ENCODE measurements at regions not wholly inside any gene's neighbourhood (a gene's known extent, or its start where the extent isn't known, plus 50 kb on each side); places are given as distances from the start of the nearest gene placed in this dataset.

DNA sequence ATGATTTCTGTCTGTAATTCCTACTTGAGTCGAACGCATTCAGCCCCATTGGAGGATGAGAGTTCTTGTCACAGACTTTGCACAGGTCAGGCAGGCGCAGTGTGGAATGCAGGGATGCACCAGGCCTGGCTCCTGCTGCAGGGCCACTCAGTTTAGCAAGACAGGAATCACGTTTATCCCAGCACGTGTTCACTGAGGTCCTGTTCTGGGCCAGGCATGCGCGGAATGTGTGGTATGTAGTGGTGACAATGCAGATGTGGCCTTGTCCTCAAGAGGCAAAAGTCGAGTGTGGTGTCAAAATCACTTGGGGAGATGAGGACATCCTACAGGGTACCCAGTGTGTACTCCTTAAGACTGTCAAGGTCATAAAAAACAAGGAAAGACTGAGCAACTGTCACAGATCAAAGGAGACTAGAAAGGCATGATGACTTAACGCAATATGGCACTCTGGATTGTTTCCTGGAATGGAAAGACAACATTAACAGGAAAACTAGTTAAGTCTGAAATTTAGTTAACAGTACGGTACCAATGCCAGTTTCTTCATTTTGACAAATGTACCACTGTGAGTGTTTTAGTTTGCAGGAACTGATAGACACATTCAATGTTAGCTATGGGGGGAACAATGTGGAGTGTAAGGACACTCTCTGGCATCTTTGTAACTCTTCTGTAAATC, 121.5 kb upstream of the ADAMTS18 start:
- TF ChIP-seq POLR2AphosphoS5 (IDR thresholded peaks at IDR 0.05; ENCODE audit: borderline replicate concordance, low read depth, low read length) = no peak
- no peak for TF ChIP-seq EZH2 (IDR thresholded peaks at IDR 0.05)

All from SK-N-MC (cell line).